HCT116 (cell line): ENCODE measurements at regions not wholly inside any gene's neighbourhood (a gene's known extent, or its start where the extent isn't known, plus 50 kb on each side); places are given as distances from the start of the nearest gene placed in this dataset.

Experiments
- ATAC-seq: fragments of 200-7000 bp; cut with Tn5 transposase; 2 replicates; pipeline ENCODE4 v1.9.1; 2020; ENCODE audit warnings: mild to moderate bottlenecking, moderate library complexity
- BruUV-seq: library from RNA; stranded (reverse); fragments of 400-500 nt; replicated peaks from 2 replicates; lab custom pipeline; 2021; lab: Mats Ljungman, UMichigan
- CTCF ChIA-PET: fragments of 300-600 bp; sonication (Branson Sonifier 250); formaldehyde crosslinking; loops from one replicate; lab custom pipeline; 2021; ENCODE audit warnings: antibody characterized with exemption; lab: Charles Lee
- POLR2A ChIA-PET: fragments of 300-600, 350-600 bp; sonication (Branson Sonifier 250); formaldehyde crosslinking; loops from one replicate; lab custom pipeline; 2021; ENCODE audit warnings: antibody characterized with exemption; lab: Charles Lee
- RAD21 ChIA-PET, 2 experiments: fragments of 300-600 bp; sonication (Branson Sonifier 250); formaldehyde crosslinking; loops; one replicate each; lab custom pipeline; 2023; ENCODE audit warnings: low total read pairs in 2 of 2; ENCODE audit not compliant: uncharacterized antibody in 2 of 2, unreplicated experiment in 2 of 2, low non-redundant PET in 1 of 2; lab: Charles Lee
- DNase-seq: peaks from one replicate; pipeline ENCODE4 v3.0.0-alpha.2; 2010; ENCODE audit warnings: low read depth, low spot score
- H2AFZ ChIP-seq: fragments of 200-600 bp; shearing (Covaris generic), sonication (generic); 2 replicates; pipeline ENCODE4 v1.6.1; 2017; ENCODE audit warnings: low read depth, mixed run types, mixed read lengths, antibody characterized with exemption, low read length; ENCODE audit not compliant: poor library complexity, severe bottlenecking
- H3K27ac ChIP-seq: 2 replicates; pipeline ENCODE4 v1.5.1; 2012; ENCODE audit warnings: low read depth, low read length
- H3K27me3 ChIP-seq: fragments of 200-600 bp; sonication (generic); 2 replicates; pipeline ENCODE4 v1.6.1; 2016; ENCODE audit warnings: mixed run types, low read length, mixed read lengths; ENCODE audit not compliant: insufficient read depth
- H3K36me3 ChIP-seq, 2 experiments: fragments of 200-500 bp in 1 of 2; fragments of 200-600 bp in 1 of 2; sonication (Bioruptor generic) in 1 of 2; sonication (generic) in 1 of 2; 2 replicates each; pipeline versions ENCODE4 v1.5.1 to v1.6.1; 2014 to 2016; ENCODE audit warnings: low read length in 2 of 2, inconsistent platforms in 1 of 2, mixed read lengths in 1 of 2, mixed run types in 1 of 2; ENCODE audit not compliant: insufficient read depth in 2 of 2, control insufficient read depth in 1 of 2
- H3K4me1 ChIP-seq, 2 experiments: fragments of 200-600 bp in 1 of 2; sonication (generic) in 1 of 2; 2 replicates each; pipeline versions ENCODE4 v1.5.1 to v1.6.1; 2012 to 2017; ENCODE audit warnings: low read length in 2 of 2, inconsistent platforms in 1 of 2, mild to moderate bottlenecking in 1 of 2, mixed read lengths in 1 of 2, mixed run types in 1 of 2, moderate library complexity in 1 of 2; ENCODE audit not compliant: insufficient read depth in 2 of 2, control insufficient read depth in 1 of 2
- H3K4me2 ChIP-seq: fragments of 200-600 bp; sonication (generic); 2 replicates; pipeline ENCODE4 v1.6.1; 2017; ENCODE audit warnings: mixed run types, low read length, mixed read lengths
- H3K4me3 ChIP-seq, 2 experiments: fragments of 200-600 bp in 1 of 2; sonication (generic) in 1 of 2; replicated peaks in 1 of 2; 2 replicates each; pipeline ENCODE4 v1.5.1; 2011 to 2016; ENCODE audit warnings: low read length in 2 of 2, control low read depth in 1 of 2, low read depth in 1 of 2, mild to moderate bottlenecking in 1 of 2, mixed read lengths in 1 of 2, mixed run types in 1 of 2
- H3K79me2 ChIP-seq: fragments of 200-600 bp; sonication (generic); 2 replicates; pipeline ENCODE4 v1.6.1; 2017; ENCODE audit warnings: mild to moderate bottlenecking, mixed run types, low read length, moderate library complexity, mixed read lengths; ENCODE audit not compliant: insufficient read depth
- H3K9ac ChIP-seq: fragments of 200-600 bp; sonication (generic); 2 replicates; pipeline ENCODE4 v1.6.1; 2016; ENCODE audit warnings: low read length, mixed read lengths
- H3K9me2 ChIP-seq: fragments of 200-600 bp; sonication (generic), shearing (Covaris generic); 2 replicates; pipeline ENCODE4 v1.6.1; 2017; ENCODE audit warnings: mixed run types, mild to moderate bottlenecking, moderate library complexity; ENCODE audit not compliant: insufficient read depth
- H3K9me3 ChIP-seq, 2 experiments: fragments of 200-500 bp in 1 of 2; fragments of 200-600 bp in 1 of 2; sonication (Bioruptor generic) in 1 of 2; sonication (generic) in 1 of 2; 2 replicates each; pipeline ENCODE4 v1.6.1; 2014 to 2017; ENCODE audit warnings: low read length in 2 of 2, mixed read lengths in 2 of 2, inconsistent platforms in 1 of 2, low read depth in 1 of 2, mild to moderate bottlenecking in 1 of 2, mixed run types in 1 of 2, moderate library complexity in 1 of 2; ENCODE audit not compliant: control insufficient read depth in 1 of 2, insufficient read depth in 1 of 2
- H4K20me1 ChIP-seq: fragments of 200-600 bp; sonication (generic), shearing (Covaris generic); 2 replicates; pipeline ENCODE4 v1.6.1; 2017; ENCODE audit warnings: mixed run types, mild to moderate bottlenecking, moderate library complexity; ENCODE audit not compliant: insufficient read depth
- CBX3 ChIP-seq: IDR thresholded peaks from 2 replicates; pipeline ENCODE4 v1.6.1; 2012; ENCODE audit warnings: low read depth
- JUND ChIP-seq: IDR thresholded peaks from 2 replicates; pipeline ENCODE4 v1.6.1; 2012
- TCF7L2 ChIP-seq: IDR thresholded peaks from 2 replicates; pipeline ENCODE4 v1.7.0; 2011; ENCODE audit warnings: borderline replicate concordance, inconsistent platforms; ENCODE audit not compliant: insufficient read depth, insufficient read length; ENCODE audit errors: extremely low read depth
- ZFX ChIP-seq: fragments of 450-650 bp; IDR thresholded peaks from 2 replicates; pipeline ENCODE4 v1.6.1; 2017
- intact Hi-C: fragments of 100-400 bp; cut with micrococcal nuclease; formaldehyde crosslinking; loops from 2 replicates; pipeline ENCODE4 v1.10.0; 2022
- TF ChIP-seq, protein P1 (sequence below), 3 experiments: fragments of 200-600 bp in 1 of 3; sonication (generic) in 1 of 3; IDR thresholded peaks in 2 of 3; conservative IDR thresholded peaks in 1 of 3; 2 replicates each; pipeline ENCODE4 v1.5.1; 2012 to 2017; ENCODE audit warnings: low read depth in 2 of 3, low read length in 2 of 3, antibody characterized with exemption in 1 of 3, borderline replicate concordance in 1 of 3, control low read depth in 1 of 3, mild to moderate bottlenecking in 1 of 3, mixed read lengths in 1 of 3, mixed run types in 1 of 3, moderate library complexity in 1 of 3; ENCODE audit not compliant: insufficient read depth in 1 of 3

DNA sequence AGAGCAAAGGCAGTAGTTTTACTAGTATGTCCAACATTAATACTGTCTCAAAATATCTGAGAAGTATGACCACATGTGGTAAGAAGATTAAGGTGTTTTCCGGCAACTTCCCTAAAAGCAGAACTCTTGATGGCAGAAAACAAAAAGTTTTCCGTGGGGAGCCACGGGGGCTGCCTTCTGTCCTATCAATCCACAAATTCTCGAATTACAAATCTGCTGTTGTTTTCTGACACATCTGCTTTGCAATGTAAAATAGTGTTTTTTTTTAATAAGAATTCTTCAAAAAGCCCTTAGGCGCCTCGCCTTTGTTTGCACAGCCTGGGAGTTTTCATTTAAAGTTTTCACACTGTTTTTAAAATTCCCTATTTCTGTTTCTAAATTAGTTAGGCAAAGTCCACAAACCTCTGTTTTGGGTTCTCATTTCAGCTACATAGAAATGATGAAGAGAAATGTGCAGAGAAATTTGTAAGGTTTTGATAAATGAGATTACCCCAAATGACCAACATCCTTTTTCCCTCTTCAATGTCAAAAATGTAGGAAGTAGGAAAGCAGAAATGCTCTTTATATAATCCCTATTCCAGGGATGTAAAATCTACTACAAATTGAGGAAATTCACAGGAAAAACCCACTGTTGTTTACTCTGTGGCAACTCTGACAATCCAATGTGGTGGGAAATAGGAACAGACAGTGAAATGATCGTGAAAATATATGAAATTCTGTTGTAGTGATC lies 385.8 kb downstream of the ZEB2 start:
- DNase-seq, result no peak
- no peaks in the 10 kb centered on the region for H3K9me2 ChIP-seq
- H3K9me3 ChIP-seq, result no peaks in the 10 kb centered on the region
- no peaks in the 10 kb centered on the region for H3K36me3 ChIP-seq
- no peak overlapping the region for H3K4me2 ChIP-seq
- H2AFZ ChIP-seq, result no peak overlapping the region
- no peak overlapping the region for H3K4me3 ChIP-seq
- H3K79me2 ChIP-seq, result no peaks in the 10 kb centered on the region
- intact Hi-C loops, result no loop called here
- ChIA-PET RAD21 (no interaction called here), POLR2A (no interaction called here), CTCF (no interaction called here)
- H3K9ac ChIP-seq, result no peak overlapping the region
- TF ChIP-seq, protein P1, sequence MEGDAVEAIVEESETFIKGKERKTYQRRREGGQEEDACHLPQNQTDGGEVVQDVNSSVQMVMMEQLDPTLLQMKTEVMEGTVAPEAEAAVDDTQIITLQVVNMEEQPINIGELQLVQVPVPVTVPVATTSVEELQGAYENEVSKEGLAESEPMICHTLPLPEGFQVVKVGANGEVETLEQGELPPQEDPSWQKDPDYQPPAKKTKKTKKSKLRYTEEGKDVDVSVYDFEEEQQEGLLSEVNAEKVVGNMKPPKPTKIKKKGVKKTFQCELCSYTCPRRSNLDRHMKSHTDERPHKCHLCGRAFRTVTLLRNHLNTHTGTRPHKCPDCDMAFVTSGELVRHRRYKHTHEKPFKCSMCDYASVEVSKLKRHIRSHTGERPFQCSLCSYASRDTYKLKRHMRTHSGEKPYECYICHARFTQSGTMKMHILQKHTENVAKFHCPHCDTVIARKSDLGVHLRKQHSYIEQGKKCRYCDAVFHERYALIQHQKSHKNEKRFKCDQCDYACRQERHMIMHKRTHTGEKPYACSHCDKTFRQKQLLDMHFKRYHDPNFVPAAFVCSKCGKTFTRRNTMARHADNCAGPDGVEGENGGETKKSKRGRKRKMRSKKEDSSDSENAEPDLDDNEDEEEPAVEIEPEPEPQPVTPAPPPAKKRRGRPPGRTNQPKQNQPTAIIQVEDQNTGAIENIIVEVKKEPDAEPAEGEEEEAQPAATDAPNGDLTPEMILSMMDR (IDR thresholded peaks at IDR 0.05 in 2 of 3, conservative IDR thresholded peaks at IDR 0.05 in 1 of 3; ENCODE audit: borderline replicate concordance in 1 of 3, insufficient read depth in 1 of 3, low read depth in 2 of 3, low read length in 2 of 3), result no peak
- TF ChIP-seq, all 23 proteins: peak for 0
- BruUV-seq, result no TSS peak
- Histone ChIP-seq H4K20me1 (no peaks in the 10 kb centered on the region), H3K27ac (no peak overlapping the region), H3K4me1 (peaks cover 0 to 9% of the 10 kb centered on the region in 2 experiments; a peak in 2 of 4 replicates), H3K27me3 (no peaks in the 10 kb centered on the region)
- no peak for ATAC-seq

DNA sequence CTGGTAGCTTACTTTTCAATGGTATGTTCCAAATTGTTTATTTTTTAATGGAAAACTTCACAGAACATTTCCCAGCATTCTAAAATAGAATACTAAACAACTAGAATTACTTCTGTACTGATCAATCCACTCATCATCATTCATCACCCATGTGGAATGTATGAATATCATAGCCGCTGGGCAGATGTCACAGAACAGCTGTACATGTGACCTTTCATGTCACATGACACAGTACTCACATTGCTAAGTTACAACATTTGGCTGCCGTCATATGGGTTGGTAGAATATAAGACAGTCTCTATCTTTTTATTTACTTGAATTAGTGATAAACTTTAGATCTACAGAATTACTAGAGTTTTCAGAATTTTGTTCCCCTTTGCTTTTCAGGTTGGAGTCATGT lies 387.6 kb downstream of the ZEB2 start:
- Histone ChIP-seq H3K4me3 (no peak overlapping the region), H3K79me2 (no peaks in the 10 kb centered on the region), H3K27ac (no peak overlapping the region), H3K9me3 (no peaks in the 10 kb centered on the region), H3K4me1 (peaks cover 0 to 9% of the 10 kb centered on the region in 2 experiments; a peak in 2 of 4 replicates), H3K27me3 (no peaks in the 10 kb centered on the region), H4K20me1 (no peaks in the 10 kb centered on the region), H3K9me2 (no peaks in the 10 kb centered on the region), H3K9ac (no peak overlapping the region), H3K4me2 (no peak overlapping the region), H2AFZ (no peak overlapping the region), H3K36me3 (no peaks in the 10 kb centered on the region)
- intact Hi-C loops, result no loop called here
- TF ChIP-seq ZFX (no peak), TCF7L2 (no peak), JUND (no peak), CBX3 (no peak)
- DNase-seq (no peak), ATAC-seq (no peak)
- ChIA-PET RAD21 (no interaction called here), POLR2A (no interaction called here), CTCF (no interaction called here)
- no TSS peak for BruUV-seq
